Heart left ventricle (tissue), 16 donors: ENCODE measurements at regions not wholly inside any gene's neighbourhood (a gene's known extent, or its start where the extent isn't known, plus 50 kb on each side); places are given as distances from the start of the nearest gene placed in this dataset.

Source experiments
- ATAC-seq, 4 donors: fragments of 200-7000 bp; cut with Tn5 transposase; one replicate each; pipeline ENCODE4 v1.9.1; 2020 to 2022; ENCODE audit warnings: moderate library complexity in 4 of 4, mild to moderate bottlenecking in 3 of 4, moderate number of reproducible peaks in 1 of 4
- DNase-seq, 5 donors: peaks; one replicate each; pipeline ENCODE4 v3.0.0-alpha.2; 2020
- H3K27ac ChIP-seq, 12 donors: fragments of 200-600 bp; sonication (generic) in 4 of 12; one replicate each; pipeline versions ENCODE4 v1.5.0 to v1.8.0; 2016 to 2022; ENCODE audit warnings: mild to moderate bottlenecking in 2 of 12
- H3K27me3 ChIP-seq, 9 donors: fragments of 200-600 bp; sonication (generic) in 2 of 9; one replicate each; pipeline versions ENCODE4 v1.5.1 to v1.8.0; 2016 to 2022; ENCODE audit warnings: mild to moderate bottlenecking in 3 of 9
- H3K36me3 ChIP-seq, 9 donors: fragments of 200-600 bp; sonication (generic) in 2 of 9; one replicate each; pipeline versions ENCODE4 v1.5.0 to v1.8.0; 2018 to 2022; ENCODE audit warnings: mild to moderate bottlenecking in 2 of 9
- H3K4me1 ChIP-seq, 12 donors: fragments of 200-600 bp; sonication (generic) in 4 of 12; one replicate each; pipeline versions ENCODE4 v1.5.0 to v1.8.0; 2016 to 2022; ENCODE audit warnings: mild to moderate bottlenecking in 3 of 12
- H3K4me3 ChIP-seq, 12 donors: fragments of 200-600 bp; sonication (generic) in 4 of 12; one replicate each; pipeline versions ENCODE4 v1.5.0 to v1.8.0; 2017 to 2022; ENCODE audit warnings: mild to moderate bottlenecking in 9 of 12, moderate library complexity in 4 of 12
- H3K9me3 ChIP-seq, 12 donors: fragments of 200-600 bp; sonication (generic) in 4 of 12; one replicate each; pipeline versions ENCODE4 v1.5.0 to v1.8.0; 2016 to 2022; ENCODE audit warnings: mild to moderate bottlenecking in 1 of 12
- POLR2A ChIP-seq, 2 donors: fragments of 450-650 bp; IDR thresholded peaks; one replicate each; pipeline ENCODE4 v1.6.1; 2017; ENCODE audit warnings: antibody characterized with exemption in 2 of 2, mild to moderate bottlenecking in 2 of 2, moderate library complexity in 2 of 2
- WGBS, 4 donors: extraction: QIAGEN DNeasy Blood & Tissue Kit in 2 of 4; methylation state at CpG; one replicate each; pipeline versions ENCODE4 v1.1.5 to v1.1.7; 2013 to 2018; 5-methylcytosine and 5-hydroxymethylcytosine counted together
- intact Hi-C, 10 donors: fragments of 100-400 bp; cut with DNase I; formaldehyde crosslinking; loops; one replicate each; pipeline versions ENCODE4 v1.11.1 to v1.14.2; 2022
- TF ChIP-seq, protein P1 (sequence below), 12 donors: fragments of 200-600 bp; sonication (generic) in 4 of 12; IDR thresholded peaks; one replicate each; pipeline versions ENCODE4 v1.5.0 to v1.8.0; 2018 to 2022; ENCODE audit warnings: antibody characterized with exemption in 12 of 12, mild to moderate bottlenecking in 5 of 12
- donor health status: ischemic (EF 13 %, LVEDD 7.1; RV severe dilation, severe dysfunction).
- donor health status: healthy with polysubstance abuse.
- donor health status: DM: no; HTN: yes; CAD: no.
- donor health status: DM: no; HTN: no; CAD: no.
- donor health status: ischemic (EF 25% LVEDD 6.9; RV normal size, moderate dysfunction).
- donor health status: ischemic (EF 25% LVEDD 5.7; RV mildly dilated, moderate dysfunction).
- donor health status: healthy.
- donor health status: DM: yes; HTN: yes; CAD: no.
- donor health status: ischemic (EF 35%, LVEDD 5.7; RV mildly dilated, moderate dysfunction).
- donor health status: nonischemic (EF 11% LVEDD 7.7; RV severe dilation, severe dysfunction).
- donor health status: DM: yes; HTN: yes; CAD: no.
- donor health status: PGD.
- donor health status: ischemic (EF 29% LVEDD 5.4; RV normal size, mild dysfunction).
- donor health status: nonischemic (EF 23%, LVEDD 6.1; RV moderate dilation, normal function).

DNA sequence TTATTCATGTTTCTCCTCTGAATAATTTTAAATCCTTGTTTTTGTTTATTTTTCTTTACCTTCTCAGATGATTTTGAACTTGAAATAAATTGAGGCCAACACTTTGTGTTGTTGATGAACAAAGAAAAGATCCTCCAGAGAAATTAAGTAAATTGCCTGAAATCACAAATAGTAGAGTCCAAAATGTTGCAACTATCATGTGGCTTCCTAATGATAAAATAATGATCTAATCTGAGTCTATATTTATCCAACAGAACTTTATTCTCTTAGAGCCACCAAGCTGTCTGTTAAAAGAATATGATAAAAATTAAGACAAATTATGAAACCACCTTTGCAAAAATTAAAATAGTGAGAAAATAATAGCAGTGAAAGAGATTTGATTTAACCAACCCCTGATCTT, 132.2 kb upstream of the SPEF2 start:
- no peaks in the 10 kb centered on the region for H3K9me3 ChIP-seq
- H3K27me3 ChIP-seq = no peaks in the 10 kb centered on the region
- DNase-seq = no peak
- TF ChIP-seq, protein P1, sequence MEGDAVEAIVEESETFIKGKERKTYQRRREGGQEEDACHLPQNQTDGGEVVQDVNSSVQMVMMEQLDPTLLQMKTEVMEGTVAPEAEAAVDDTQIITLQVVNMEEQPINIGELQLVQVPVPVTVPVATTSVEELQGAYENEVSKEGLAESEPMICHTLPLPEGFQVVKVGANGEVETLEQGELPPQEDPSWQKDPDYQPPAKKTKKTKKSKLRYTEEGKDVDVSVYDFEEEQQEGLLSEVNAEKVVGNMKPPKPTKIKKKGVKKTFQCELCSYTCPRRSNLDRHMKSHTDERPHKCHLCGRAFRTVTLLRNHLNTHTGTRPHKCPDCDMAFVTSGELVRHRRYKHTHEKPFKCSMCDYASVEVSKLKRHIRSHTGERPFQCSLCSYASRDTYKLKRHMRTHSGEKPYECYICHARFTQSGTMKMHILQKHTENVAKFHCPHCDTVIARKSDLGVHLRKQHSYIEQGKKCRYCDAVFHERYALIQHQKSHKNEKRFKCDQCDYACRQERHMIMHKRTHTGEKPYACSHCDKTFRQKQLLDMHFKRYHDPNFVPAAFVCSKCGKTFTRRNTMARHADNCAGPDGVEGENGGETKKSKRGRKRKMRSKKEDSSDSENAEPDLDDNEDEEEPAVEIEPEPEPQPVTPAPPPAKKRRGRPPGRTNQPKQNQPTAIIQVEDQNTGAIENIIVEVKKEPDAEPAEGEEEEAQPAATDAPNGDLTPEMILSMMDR (IDR thresholded peaks at IDR 0.05) = no peak
- no peak for TF ChIP-seq POLR2A (IDR thresholded peaks at IDR 0.05)
- intact Hi-C loops = no loop called here
- H3K27ac ChIP-seq = no peak overlapping the region
- H3K36me3 ChIP-seq = no peaks in the 10 kb centered on the region
- ATAC-seq = no peak
- H3K4me3 ChIP-seq = no peak overlapping the region
- H3K4me1 ChIP-seq = peaks cover 0 to 20% (median 0%) of the 10 kb centered on the region in 12 donors

DNA sequence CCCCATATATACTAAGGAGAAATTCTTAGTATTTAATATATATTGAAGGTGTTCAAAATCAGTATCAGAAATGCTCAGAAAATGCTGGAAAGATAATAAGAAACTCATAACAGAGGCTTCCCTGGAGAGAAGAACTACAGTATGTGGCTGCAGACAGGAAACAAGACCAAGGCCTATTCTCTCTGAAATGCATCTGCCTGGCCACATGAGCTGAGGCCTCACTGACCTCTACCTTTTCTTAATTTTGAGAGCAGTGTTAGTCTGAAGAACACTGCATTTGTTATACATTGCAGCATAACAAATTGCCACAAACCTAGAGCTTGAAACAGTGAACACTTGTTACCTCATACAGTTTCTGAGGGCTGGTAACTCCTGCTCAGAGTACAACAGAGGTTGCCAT, 133.4 kb upstream of the SPEF2 start:
- H3K27ac ChIP-seq = no peak overlapping the region
- TF ChIP-seq, protein P1 (IDR thresholded peaks at IDR 0.05) = no peak
- TF ChIP-seq POLR2A (IDR thresholded peaks at IDR 0.05) = no peak
- intact Hi-C loops = no loop called here
- no peaks in the 10 kb centered on the region for H3K36me3 ChIP-seq
- H3K9me3 ChIP-seq = no peaks in the 10 kb centered on the region
- H3K4me3 ChIP-seq = no peak overlapping the region
- H3K27me3 ChIP-seq = no peaks in the 10 kb centered on the region
- DNase-seq (no peak), ATAC-seq (no peak)
- peaks cover 0 to 26% (median 0%) of the 10 kb centered on the region in 12 donors for H3K4me1 ChIP-seq

DNA sequence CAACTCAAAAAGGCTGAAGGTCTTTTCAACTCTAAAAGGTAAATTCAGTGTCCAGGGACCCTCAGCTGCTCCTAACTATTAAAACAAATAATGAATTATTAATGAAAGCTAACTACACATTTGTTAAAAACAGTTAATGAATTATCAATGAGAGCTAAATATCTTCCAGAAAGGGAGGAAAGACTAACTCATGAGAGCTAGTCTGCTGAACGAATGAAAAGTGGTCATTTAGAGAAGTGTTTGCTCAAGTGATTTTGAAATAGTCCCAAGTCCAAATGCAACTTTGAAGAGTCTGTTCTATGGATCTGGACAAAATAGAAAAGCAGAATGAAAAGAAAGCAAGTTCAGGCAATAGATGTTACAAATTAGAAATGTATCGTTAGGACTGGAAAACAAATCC, 133.9 kb upstream of the SPEF2 start:
- no peaks in the 10 kb centered on the region for H3K36me3 ChIP-seq
- H3K4me3 ChIP-seq = no peak overlapping the region
- H3K9me3 ChIP-seq = no peaks in the 10 kb centered on the region
- 50 to 60% (median 52%) methylated on average over 2 of the region's 2 CpGs for WGBS, 4 donors
- peaks cover 0 to 29% (median 0%) of the 10 kb centered on the region in 12 donors for H3K4me1 ChIP-seq
- intact Hi-C loops = no loop called here
- ATAC-seq (no peak), DNase-seq (no peak)
- no peaks in the 10 kb centered on the region for H3K27me3 ChIP-seq
- TF ChIP-seq POLR2A (IDR thresholded peaks at IDR 0.05) = no peak
- TF ChIP-seq, protein P1 (IDR thresholded peaks at IDR 0.05) = no peak
- H3K27ac ChIP-seq = peak overlapping the region in 1 of 12 donors; percentile 47

DNA sequence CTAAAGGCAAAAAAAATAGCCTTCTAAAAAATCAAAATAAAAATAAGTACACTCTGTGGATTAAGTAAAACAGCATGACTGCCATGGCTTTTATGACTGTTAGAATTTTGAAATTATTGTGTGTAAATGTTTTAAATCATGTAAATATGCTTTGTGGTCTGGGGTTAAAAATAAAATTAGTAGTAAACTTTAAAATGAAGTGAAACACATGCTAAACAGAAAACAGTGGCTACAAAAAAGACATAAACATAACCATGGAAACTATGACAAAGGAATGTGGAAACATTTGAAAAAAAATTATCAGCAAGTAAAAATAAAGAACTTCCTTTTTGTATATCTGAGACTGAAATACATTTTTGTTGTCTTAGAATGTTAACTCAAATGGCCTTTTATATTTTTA, 134.5 kb upstream of the SPEF2 start:
- no peak for ATAC-seq
- no peak for DNase-seq
- Histone ChIP-seq H3K27ac (peak overlapping the region in 1 of 12 donors; percentile 47), H3K36me3 (no peaks in the 10 kb centered on the region), H3K9me3 (no peaks in the 10 kb centered on the region), H3K4me1 (peaks cover 0 to 28% (median 0%) of the 10 kb centered on the region in 12 donors), H3K4me3 (no peak overlapping the region), H3K27me3 (no peaks in the 10 kb centered on the region)
- TF ChIP-seq, protein P1 (IDR thresholded peaks at IDR 0.05) = no peak
- TF ChIP-seq POLR2A (IDR thresholded peaks at IDR 0.05) = no peak
- intact Hi-C loops = no loop called here
